Rectal smooth muscle tissue (tissue), 1 donor: ENCODE measurements at regions not wholly inside any gene's neighbourhood (a gene's known extent, or its start where the extent isn't known, plus 50 kb on each side); places are given as distances from the start of the nearest gene placed in this dataset.

ENCODE experiments used
- H3K27ac ChIP-seq: one replicate; pipeline ENCODE4 v1.7.0; 2013; ENCODE audit warnings: low read depth, low read length, inconsistent platforms
- H3K27me3 ChIP-seq: one replicate; pipeline ENCODE4 v1.7.0; 2013; ENCODE audit warnings: low read length; ENCODE audit not compliant: control insufficient read depth, insufficient read depth
- H3K36me3 ChIP-seq: one replicate; pipeline ENCODE4 v1.7.0; 2013; ENCODE audit warnings: low read length; ENCODE audit not compliant: control insufficient read depth, insufficient read depth
- H3K4me1 ChIP-seq: one replicate; pipeline ENCODE4 v1.7.0; 2013; ENCODE audit warnings: low read length; ENCODE audit not compliant: control insufficient read depth, insufficient read depth
- H3K4me3 ChIP-seq: one replicate; pipeline ENCODE4 v1.7.0; 2013; ENCODE audit warnings: low read length
- H3K9ac ChIP-seq: one replicate; pipeline ENCODE4 v1.7.0; 2013; ENCODE audit warnings: low read length

GRCh38 chr15:62337934-62338333, 172.8 kb upstream of the C2CD4B start:
- no peaks in the 10 kb centered on the region for H3K27me3 ChIP-seq
- H3K36me3 ChIP-seq, result no peaks in the 10 kb centered on the region
- H3K4me1 ChIP-seq, result no peaks in the 10 kb centered on the region
- H3K27ac ChIP-seq, result no peak overlapping the region
- H3K4me3 ChIP-seq, result no peak overlapping the region
- H3K9ac ChIP-seq, result no peak overlapping the region

GRCh38 chr15:62338497-62338896, 173.4 kb upstream of the C2CD4B start:
- Histone ChIP-seq H3K4me3 (no peak overlapping the region), H3K27me3 (no peaks in the 10 kb centered on the region), H3K4me1 (no peaks in the 10 kb centered on the region), H3K36me3 (no peaks in the 10 kb centered on the region), H3K27ac (no peak overlapping the region), H3K9ac (no peak overlapping the region)

GRCh38 chr15:62342959-62343358, 177.9 kb upstream of the C2CD4B start:
- Histone ChIP-seq H3K27ac (no peak overlapping the region), H3K27me3 (no peaks in the 10 kb centered on the region), H3K4me1 (no peaks in the 10 kb centered on the region), H3K9ac (no peak overlapping the region), H3K4me3 (no peak overlapping the region), H3K36me3 (no peaks in the 10 kb centered on the region)

- no peak overlapping the region for H3K9ac ChIP-seq
- H3K4me3 ChIP-seq, result no peak overlapping the region
- H3K4me1 ChIP-seq, result no peaks in the 10 kb centered on the region
- H3K27ac ChIP-seq, result no peak overlapping the region
- no peaks in the 10 kb centered on the region for H3K36me3 ChIP-seq
- no peaks in the 10 kb centered on the region for H3K27me3 ChIP-seq
Measured at GRCh38 chr15:62343397-62343796, 178.3 kb upstream of the C2CD4B start.

- Histone ChIP-seq H3K27me3 (no peaks in the 10 kb centered on the region), H3K27ac (no peak overlapping the region), H3K4me1 (no peaks in the 10 kb centered on the region), H3K4me3 (peak overlapping the region; percentile 36), H3K9ac (no peak overlapping the region), H3K36me3 (no peaks in the 10 kb centered on the region)
Measured at GRCh38 chr15:62344806-62345539, 179.9 kb upstream of the C2CD4B start.

GRCh38 chr15:62346168-62346567, 181.1 kb upstream of the C2CD4B start:
- Histone ChIP-seq H3K4me3 (no peak overlapping the region), H3K4me1 (no peaks in the 10 kb centered on the region), H3K27me3 (no peaks in the 10 kb centered on the region), H3K36me3 (no peaks in the 10 kb centered on the region), H3K9ac (no peak overlapping the region), H3K27ac (no peak overlapping the region)

- H3K27me3 ChIP-seq, result no peaks in the 10 kb centered on the region
Measured at GRCh38 chr15:62348118-62348517, 183.0 kb upstream of the C2CD4B start.

GRCh38 chr15:62348623-62349022, 183.5 kb upstream of the C2CD4B start:
- no peak overlapping the region for H3K27ac ChIP-seq
- H3K27me3 ChIP-seq, result no peaks in the 10 kb centered on the region
- H3K9ac ChIP-seq, result no peak overlapping the region
- H3K4me3 ChIP-seq, result no peak overlapping the region
- H3K4me1 ChIP-seq, result no peaks in the 10 kb centered on the region
- H3K36me3 ChIP-seq, result no peaks in the 10 kb centered on the region

More at GRCh38 chr15:62348118-62348517, 183.0 kb upstream of the C2CD4B start:
- H3K9ac ChIP-seq, result no peak overlapping the region
- H3K4me1 ChIP-seq, result no peaks in the 10 kb centered on the region
- H3K4me3 ChIP-seq, result no peak overlapping the region
- no peaks in the 10 kb centered on the region for H3K36me3 ChIP-seq
- H3K27ac ChIP-seq, result no peak overlapping the region

GRCh38 chr15:62352817-62353216, 187.7 kb upstream of the C2CD4B start:
- no peak overlapping the region for H3K4me3 ChIP-seq
- no peaks in the 10 kb centered on the region for H3K4me1 ChIP-seq
- H3K36me3 ChIP-seq, result no peaks in the 10 kb centered on the region

GRCh38 chr15:62357431-62357830, 192.3 kb upstream of the C2CD4B start:
- no peak overlapping the region for H3K4me3 ChIP-seq
- no peaks in the 10 kb centered on the region for H3K27me3 ChIP-seq
- H3K36me3 ChIP-seq, result no peaks in the 10 kb centered on the region
- H3K9ac ChIP-seq, result no peak overlapping the region
- no peaks in the 10 kb centered on the region for H3K4me1 ChIP-seq
- H3K27ac ChIP-seq, result no peak overlapping the region

More at GRCh38 chr15:62352817-62353216, 187.7 kb upstream of the C2CD4B start:
- H3K27ac ChIP-seq, result no peak overlapping the region
- H3K27me3 ChIP-seq, result no peaks in the 10 kb centered on the region
- H3K9ac ChIP-seq, result no peak overlapping the region

- Histone ChIP-seq H3K9ac (no peak overlapping the region), H3K4me3 (no peak overlapping the region), H3K27ac (no peak overlapping the region), H3K4me1 (no peaks in the 10 kb centered on the region), H3K36me3 (no peaks in the 10 kb centered on the region), H3K27me3 (no peaks in the 10 kb centered on the region)
Measured at GRCh38 chr15:62359416-62359815, 194.3 kb upstream of the C2CD4B start.

- no peaks in the 10 kb centered on the region for H3K36me3 ChIP-seq
- H3K27ac ChIP-seq, result no peak overlapping the region
- H3K4me3 ChIP-seq, result no peak overlapping the region
- no peaks in the 10 kb centered on the region for H3K4me1 ChIP-seq
- H3K27me3 ChIP-seq, result no peaks in the 10 kb centered on the region
- no peak overlapping the region for H3K9ac ChIP-seq
Measured at GRCh38 chr15:62360332-62361097, 195.4 kb upstream of the C2CD4B start.

GRCh38 chr15:62362144-62362543, 197.1 kb upstream of the C2CD4B start:
- no peak overlapping the region for H3K4me3 ChIP-seq
- H3K27ac ChIP-seq, result no peak overlapping the region
- H3K9ac ChIP-seq, result no peak overlapping the region
- H3K36me3 ChIP-seq, result no peaks in the 10 kb centered on the region
- no peaks in the 10 kb centered on the region for H3K27me3 ChIP-seq
- H3K4me1 ChIP-seq, result no peaks in the 10 kb centered on the region
